Left lobe of liver (tissue), 2 donors: ENCODE measurements at regions not wholly inside any gene's neighbourhood (a gene's known extent, or its start where the extent isn't known, plus 50 kb on each side); places are given as distances from the start of the nearest gene placed in this dataset.

ENCODE experiments used
- ATAC-seq: fragments of 200-7000 bp; cut with Tn5 transposase; one replicate; pipeline ENCODE4 v1.9.1; 2020; ENCODE audit warnings: mild to moderate bottlenecking, moderate library complexity
- DNase-seq: peaks from one replicate; pipeline ENCODE4 v3.0.0-alpha.2; 2020; ENCODE audit warnings: low spot score
- donor health status: DM: no; HTN: no; CAD: no; lungs with moderate emphysema.
- donor health status: DM: no; HTN: yes; CAD: no.

DNA sequence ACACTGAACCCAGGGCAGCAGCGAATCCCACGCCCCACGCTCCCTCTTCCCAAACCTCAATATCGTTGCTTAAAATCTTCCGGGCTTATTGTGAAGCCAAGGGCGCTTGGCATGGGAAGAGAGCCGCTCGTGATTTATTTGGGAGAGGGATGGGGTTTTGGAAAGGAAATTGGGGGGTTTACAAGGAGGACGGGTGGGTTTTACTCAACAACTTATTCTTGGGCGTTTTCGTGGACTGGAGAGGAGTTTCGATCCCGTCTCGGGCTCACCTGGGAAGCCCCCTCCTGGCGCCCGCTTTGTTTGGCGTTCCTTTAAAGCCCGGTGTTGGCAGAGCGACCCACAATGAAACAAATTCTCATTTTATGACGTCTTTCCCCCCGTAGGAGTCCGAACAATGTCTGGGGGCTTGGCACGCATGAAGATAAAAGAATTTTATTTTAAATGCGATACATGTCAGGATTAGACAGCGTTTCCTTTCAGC lies 135.3 kb downstream of the INSIG2 start:
- DNase-seq (no peak), ATAC-seq (no peak)

DNA sequence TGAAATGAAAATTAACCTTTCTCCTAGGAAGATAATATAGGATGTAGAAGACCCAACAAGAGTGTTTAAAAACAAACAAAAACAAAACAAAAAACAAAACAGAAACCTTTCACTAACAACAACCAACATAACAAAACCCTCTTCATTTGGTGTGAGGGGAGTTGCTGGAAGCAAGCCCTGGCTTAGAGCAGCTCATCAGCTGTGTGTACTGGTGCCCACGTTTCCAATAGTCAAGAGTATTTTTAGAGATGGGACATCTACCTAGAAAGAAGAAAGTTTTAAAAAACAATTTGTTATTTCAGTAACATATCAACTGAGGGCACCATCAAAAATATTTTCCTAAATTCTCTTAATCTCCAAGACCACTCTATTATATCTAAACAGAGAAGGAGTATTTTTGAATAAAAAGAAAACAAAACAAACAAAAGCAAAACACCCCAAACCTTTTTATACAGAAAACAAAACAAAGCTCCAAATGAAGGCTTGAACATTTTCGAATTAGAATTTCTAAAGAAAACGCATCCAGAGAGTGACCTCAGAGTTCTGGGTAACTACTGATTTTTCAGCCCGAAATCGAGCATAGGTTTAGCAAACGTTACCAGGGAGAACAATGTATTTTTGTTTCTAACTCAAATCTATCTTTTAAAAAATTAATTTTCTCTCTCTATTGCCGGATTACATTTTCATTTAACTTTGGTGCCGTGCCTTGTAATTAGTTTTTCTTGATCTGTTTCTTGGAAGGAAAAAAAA lies 134.6 kb downstream of the INSIG2 start:
- ATAC-seq = no peak
- no peak for DNase-seq

DNA sequence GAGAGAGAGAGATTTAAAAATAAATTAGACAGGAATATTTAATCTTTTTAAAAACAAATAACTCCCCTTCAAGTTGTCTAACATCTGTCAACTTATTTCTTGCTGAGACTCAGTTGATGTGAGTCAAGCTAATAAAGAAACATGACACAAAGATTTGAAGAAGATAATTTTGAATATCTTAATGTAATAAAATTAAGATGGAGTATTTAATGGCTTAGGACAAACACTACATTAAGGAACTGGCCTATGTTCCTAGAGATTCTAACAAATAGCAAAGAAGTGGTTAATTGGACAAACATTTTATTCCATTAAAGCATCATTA lies 134.0 kb downstream of the INSIG2 start:
- DNase-seq = no peak
- no peak for ATAC-seq

DNA sequence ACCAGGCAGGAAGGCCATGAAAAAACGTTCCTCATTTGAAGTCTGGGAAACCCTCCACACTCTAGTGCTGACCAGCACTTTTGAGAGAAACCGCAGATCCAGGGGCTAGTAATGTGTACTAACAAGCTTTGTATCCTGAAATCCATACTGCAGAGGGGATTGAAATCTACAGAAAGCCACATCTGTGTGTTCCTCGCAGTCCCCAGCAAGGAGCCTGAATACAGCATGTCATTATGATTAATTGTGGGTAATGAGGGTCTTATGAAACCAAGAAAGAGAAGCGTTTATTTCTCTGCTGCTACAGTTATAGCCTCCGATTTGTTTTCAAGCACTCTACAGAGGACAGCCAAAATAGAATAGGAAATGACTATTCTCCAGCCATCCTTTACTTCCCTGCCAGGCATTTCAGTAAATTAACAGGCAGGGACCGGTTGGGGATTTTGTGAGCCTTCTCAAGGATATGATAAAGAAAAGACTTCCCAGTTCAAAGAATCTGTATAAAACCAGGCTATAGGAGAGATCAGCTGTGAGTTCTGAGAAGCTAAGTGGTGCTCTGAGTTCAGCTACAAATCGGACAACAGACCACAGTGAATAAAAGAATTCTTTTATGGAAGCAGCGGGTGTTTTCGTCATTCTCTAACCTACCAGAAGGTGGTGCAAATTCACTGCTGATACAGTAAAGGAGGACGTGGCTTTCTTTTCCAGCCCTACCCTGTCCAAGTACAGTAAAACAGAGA lies 133.4 kb downstream of the INSIG2 start:
- ATAC-seq (peak; percentile 95), DNase-seq (no peak)

DNA sequence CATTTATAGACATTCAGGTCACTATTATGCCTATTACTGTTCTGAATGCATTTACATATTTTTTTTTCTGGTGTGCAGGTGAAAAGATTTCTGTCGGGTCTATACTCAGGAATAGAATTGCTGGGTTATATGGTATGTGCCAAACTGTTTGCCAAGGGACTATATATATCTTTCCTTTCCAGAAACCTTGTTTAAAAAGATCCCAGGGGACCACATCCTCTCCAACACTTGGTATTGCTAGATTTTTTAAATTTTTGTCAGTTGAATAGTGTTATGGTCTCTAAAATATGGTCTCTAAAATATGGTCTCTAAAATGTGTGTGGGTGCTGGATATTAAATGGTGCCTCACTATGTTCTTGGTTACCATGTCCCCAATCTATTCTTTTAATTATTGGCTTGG lies 131.3 kb downstream of the INSIG2 start:
- ATAC-seq = no peak
- DNase-seq = no peak

- DNase-seq = no peak
- ATAC-seq = no peak
Observed at GRCh38 chr2:118216224-118216623, 128.0 kb downstream of the INSIG2 start.

GRCh38 chr2:118209727-118210126 lies 121.5 kb downstream of the INSIG2 start:
- no peak for ATAC-seq
- DNase-seq = no peak

- no peak for ATAC-seq
Observed at GRCh38 chr2:118207889-118208288, 119.6 kb downstream of the INSIG2 start.

DNA sequence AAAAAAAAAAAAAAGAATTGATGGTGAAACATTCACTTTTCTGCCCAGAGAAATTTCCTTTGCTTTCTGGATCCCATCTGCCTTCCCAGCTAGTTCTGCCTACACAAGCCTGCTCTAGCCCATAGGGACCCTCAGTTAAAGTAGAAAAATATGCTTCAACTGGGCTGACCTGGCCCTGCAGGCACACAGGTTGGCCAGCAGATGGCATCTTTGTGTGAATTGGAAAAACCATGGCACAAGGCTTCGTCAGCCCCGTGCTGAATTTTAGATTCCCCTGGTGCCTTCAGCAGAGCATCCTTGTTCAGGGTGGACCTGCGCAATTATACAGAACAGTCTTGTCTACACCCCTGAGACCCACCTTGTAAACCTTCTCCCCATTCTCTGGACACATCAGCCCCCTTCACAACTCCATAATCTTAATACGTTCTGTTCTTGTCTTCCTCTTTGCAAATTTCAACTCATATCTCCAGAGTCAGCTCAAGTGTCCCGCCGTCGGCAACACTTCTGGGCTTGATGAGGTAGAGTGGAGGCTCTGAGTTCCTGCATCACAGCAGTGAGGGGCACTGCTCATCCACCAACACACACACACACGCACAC lies 114.5 kb downstream of the INSIG2 start:
- no peak for DNase-seq
- peak; percentile 92 for ATAC-seq

More at GRCh38 chr2:118207889-118208288, 119.6 kb downstream of the INSIG2 start:
- DNase-seq = no peak

DNA sequence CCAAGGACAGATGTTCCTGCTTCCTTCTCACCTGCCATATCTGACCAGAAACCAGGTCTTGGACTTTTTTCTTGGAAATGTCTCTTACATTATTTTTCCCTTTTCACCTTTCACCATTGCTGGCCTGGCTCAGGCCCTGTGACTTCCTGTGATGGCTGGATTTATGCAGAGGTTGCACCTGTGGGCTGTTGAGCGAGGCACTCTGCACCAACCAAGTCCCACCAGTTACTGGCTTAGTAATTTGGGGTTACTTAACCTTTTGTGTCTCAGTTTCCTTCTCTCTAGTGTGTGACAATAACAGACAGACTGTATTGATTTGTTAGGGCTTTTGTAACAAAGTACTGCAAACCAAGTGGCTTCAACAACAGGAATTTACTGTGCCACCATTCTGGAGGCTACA lies 110.0 kb downstream of the INSIG2 start:
- DNase-seq (no peak), ATAC-seq (no peak)

GRCh38 chr2:118197011-118197675 lies 108.9 kb downstream of the INSIG2 start:
- ATAC-seq = peak; percentile 65
- DNase-seq = no peak

DNA sequence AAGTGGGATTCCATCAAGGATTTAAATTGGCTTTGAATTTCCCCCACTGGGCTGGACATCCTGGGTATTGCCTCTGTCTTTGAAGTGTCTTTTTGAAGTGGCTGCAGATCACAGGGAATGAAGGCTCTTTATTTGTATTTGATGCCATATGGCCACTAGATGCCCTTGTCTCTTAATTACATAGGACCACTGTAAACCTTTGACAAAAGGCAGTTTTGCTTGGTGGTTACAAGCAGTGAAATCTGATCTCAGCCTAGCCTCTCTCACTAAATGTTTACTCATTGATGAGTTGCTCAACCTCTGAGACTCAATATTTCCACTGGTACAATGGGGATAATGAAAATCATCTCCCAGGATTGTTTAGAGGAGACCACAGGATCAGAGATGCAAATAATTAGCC lies 102.2 kb downstream of the INSIG2 start:
- DNase-seq (no peak), ATAC-seq (no peak)

GRCh38 chr2:118186858-118187254 lies 98.6 kb downstream of the INSIG2 start:
- ATAC-seq (no peak), DNase-seq (no peak)

DNA sequence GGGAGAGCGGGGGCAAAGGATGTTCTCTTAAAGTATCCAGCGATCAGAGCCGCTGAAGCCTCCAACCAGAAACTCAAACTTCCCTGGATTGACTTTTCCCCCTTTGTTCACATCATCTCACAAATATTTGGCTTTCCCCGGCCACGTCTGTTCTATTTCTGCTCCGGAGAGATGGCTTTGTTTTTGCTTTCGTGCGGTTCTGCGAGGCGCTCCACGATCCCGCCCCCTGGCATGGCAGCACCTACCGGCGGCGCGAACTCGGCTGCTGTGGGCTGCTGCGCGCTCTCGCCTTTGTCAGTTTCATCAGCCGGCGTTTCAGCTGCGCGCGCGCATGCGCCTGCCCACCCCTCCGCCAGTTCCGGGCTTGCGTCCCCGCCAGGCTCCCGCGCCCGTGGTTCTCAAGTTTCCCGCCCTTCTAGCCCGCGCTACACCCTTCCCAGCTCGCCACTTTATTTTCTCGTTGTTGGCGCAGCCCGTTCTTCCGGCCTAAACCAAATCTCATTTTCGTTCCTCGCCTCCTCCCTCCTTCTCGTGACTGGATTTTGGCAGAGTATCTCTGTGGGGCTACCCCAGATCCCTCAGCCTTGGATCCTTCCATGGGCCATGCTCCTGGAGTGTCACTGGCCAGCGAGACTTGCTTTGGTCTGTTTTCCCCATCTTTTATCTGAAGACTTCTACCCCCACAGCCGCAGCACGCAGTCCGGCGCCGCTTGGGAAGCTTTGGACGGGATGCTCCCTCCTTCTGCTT lies 98.0 kb downstream of the INSIG2 start:
- peak; percentile 93 for ATAC-seq

DNA sequence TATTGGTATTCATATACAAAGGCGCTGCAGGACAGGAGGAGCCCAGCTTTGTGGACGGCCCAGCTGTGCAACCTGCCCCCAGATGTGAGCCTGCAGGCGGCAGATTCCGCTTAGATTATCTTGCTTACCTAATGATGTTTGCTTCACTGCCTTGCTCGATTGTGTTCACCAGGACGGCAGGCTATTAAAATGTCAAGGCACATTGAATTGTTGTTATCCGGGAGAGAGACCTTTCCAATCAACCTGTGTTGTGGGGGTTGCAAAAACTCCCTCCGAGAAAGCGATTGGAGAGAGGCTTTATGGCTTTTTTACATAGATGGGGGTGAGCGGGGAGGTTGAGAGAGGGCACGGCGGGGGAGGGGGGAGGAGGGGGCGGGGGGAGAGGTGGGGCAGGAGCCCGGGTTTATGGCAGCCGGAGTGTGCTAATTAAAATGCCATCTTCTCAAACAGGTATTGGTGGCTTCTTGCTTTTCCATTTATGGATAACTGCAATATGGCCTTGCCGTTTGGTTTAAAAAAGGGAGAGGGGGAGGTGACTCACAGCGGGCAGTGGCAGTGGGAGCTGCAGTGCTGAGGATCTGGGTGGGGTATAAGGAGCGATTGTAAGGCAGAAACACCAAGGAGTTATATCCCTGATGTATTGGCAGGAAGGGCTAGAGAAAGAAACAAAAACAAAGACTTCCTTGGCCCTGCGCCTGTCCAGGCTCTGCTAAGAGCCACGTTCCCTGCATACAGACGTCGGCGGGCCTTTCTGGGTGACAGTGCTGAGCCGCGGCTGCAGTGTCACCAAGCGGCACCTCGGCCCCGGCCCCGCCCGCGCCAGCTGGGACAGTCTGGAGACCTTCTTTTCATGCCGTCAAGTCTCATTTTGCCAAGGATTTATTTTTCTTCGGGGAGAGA lies 97.2 kb downstream of the INSIG2 start:
- DNase-seq (peak; percentile 73), ATAC-seq (peak; percentile 90)

More for the DNA sequence above, 98.0 kb downstream of the INSIG2 start:
- DNase-seq = peak; percentile 90

GRCh38 chr2:118183381-118183780 lies 95.1 kb downstream of the INSIG2 start:
- DNase-seq (no peak), ATAC-seq (no peak)

- ATAC-seq = peak; percentile 81
- peak; percentile 94 for DNase-seq
Observed at GRCh38 chr2:118179445-118179844, 91.2 kb downstream of the INSIG2 start.

GRCh38 chr2:118177884-118178283 lies 89.6 kb downstream of the INSIG2 start:
- ATAC-seq (no peak), DNase-seq (no peak)

GRCh38 chr2:118177318-118177717 lies 89.0 kb downstream of the INSIG2 start:
- ATAC-seq (peak; percentile 82), DNase-seq (peak; percentile 87)

DNA sequence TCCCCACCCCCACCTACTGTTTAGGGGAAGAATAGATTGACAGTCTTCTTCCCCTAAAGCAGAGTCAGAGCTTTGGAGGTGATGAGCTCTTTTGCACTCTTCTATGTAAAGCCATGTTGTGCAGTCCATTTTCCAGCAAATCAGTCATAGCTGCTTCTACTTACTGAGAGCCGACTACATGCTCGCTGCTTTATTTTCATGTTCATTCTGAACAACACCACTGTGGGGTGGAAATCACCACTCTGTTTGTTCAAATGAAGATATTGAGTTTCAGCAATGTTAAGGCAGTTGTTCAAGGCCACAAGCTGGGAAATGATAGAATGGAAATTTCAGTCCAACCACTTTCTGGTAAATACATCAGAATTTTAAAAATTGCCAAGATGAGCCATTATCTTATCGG lies 88.3 kb downstream of the INSIG2 start:
- no peak for ATAC-seq

More for the DNA sequence above, 88.3 kb downstream of the INSIG2 start:
- no peak for DNase-seq
